Nephron progenitor cell (in vitro differentiated cells): ENCODE measurements at regions not wholly inside any gene's neighbourhood (a gene's known extent, or its start where the extent isn't known, plus 50 kb on each side); places are given as distances from the start of the nearest gene placed in this dataset.

Experiments
- DNase-seq: peaks from one replicate; pipeline ENCODE4 v3.0.0; 2021
- H3K27ac Mint-ChIP-seq: 2 replicates; pipeline ENCODE4 v1.8.0; 2021; ENCODE audit warnings: mild to moderate bottlenecking, moderate library complexity, mixed read lengths
- H3K27me3 Mint-ChIP-seq: 2 replicates; pipeline ENCODE4 v1.8.0; 2021; ENCODE audit warnings: mild to moderate bottlenecking, low read depth, mixed read lengths; ENCODE audit not compliant: poor library complexity
- H3K36me3 Mint-ChIP-seq: 2 replicates; pipeline ENCODE4 v1.8.0; 2021; ENCODE audit warnings: low read depth, mixed read lengths
- H3K4me1 Mint-ChIP-seq: 2 replicates; pipeline ENCODE4 v1.8.0; 2021; ENCODE audit warnings: mixed read lengths
- H3K4me3 Mint-ChIP-seq: 2 replicates; pipeline ENCODE4 v1.8.0; 2021; ENCODE audit warnings: mild to moderate bottlenecking, moderate library complexity, mixed read lengths
- H3K9me3 Mint-ChIP-seq: 2 replicates; pipeline ENCODE4 v1.8.0; 2021; ENCODE audit warnings: mild to moderate bottlenecking, moderate library complexity, mixed read lengths
- CTCF ChIP-seq: fragments of 200-600 bp; sonication (generic); IDR thresholded peaks from 2 replicates; pipeline ENCODE4 v1.5.0; 2021; ENCODE audit warnings: antibody characterized with exemption

- no peak for DNase-seq
- no peak overlapping the region for H3K27ac Mint-ChIP-seq
- H3K36me3 Mint-ChIP-seq = no peaks in the 10 kb centered on the region
- peaks cover 13% of the 10 kb centered on the region for H3K9me3 Mint-ChIP-seq
- no peak for TF ChIP-seq CTCF
- peaks cover 18% of the 10 kb centered on the region for H3K4me1 Mint-ChIP-seq
- peaks cover 9% of the 10 kb centered on the region for H3K27me3 Mint-ChIP-seq
- no peak overlapping the region for H3K4me3 Mint-ChIP-seq
Measured at GRCh38 chr14:76669770-76670169, 91.5 kb upstream of the VASH1 start.

DNA sequence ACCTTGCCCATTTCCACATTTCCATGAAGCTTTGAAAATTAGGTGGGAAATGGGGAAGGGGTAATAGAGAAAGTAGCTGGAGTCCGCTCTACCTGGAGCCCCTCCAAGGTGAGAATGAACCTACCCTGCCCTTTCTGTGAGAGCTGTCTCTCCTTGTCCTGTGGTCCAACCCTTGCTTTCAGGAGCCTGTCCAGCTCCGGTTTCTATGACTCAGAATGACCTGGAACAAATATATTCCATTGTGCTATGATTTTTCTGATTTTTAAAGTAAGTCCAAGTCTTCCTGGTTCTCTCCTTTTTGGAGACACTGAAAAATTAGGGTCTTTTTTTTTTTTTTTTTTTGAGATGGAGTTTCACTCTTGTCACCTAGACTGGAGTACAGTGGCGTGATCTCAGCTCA lies 89.1 kb upstream of the VASH1 start:
- no peak for TF ChIP-seq CTCF
- H3K4me3 Mint-ChIP-seq = no peak overlapping the region
- H3K4me1 Mint-ChIP-seq = peaks cover 1% of the 10 kb centered on the region
- H3K27ac Mint-ChIP-seq = no peak overlapping the region
- peaks cover 12% of the 10 kb centered on the region for H3K27me3 Mint-ChIP-seq
- H3K9me3 Mint-ChIP-seq = peaks cover 13% of the 10 kb centered on the region
- no peaks in the 10 kb centered on the region for H3K36me3 Mint-ChIP-seq
- DNase-seq = no peak

- Mint-ChIP-seq H3K27me3 (peaks cover 12% of the 10 kb centered on the region), H3K9me3 (peaks cover 13% of the 10 kb centered on the region), H3K27ac (no peak overlapping the region), H3K36me3 (no peaks in the 10 kb centered on the region), H3K4me3 (no peak overlapping the region), H3K4me1 (no peaks in the 10 kb centered on the region)
- DNase-seq = no peak
- no peak for TF ChIP-seq CTCF
Measured at GRCh38 chr14:76673261-76673660, 88.0 kb upstream of the VASH1 start.

DNA sequence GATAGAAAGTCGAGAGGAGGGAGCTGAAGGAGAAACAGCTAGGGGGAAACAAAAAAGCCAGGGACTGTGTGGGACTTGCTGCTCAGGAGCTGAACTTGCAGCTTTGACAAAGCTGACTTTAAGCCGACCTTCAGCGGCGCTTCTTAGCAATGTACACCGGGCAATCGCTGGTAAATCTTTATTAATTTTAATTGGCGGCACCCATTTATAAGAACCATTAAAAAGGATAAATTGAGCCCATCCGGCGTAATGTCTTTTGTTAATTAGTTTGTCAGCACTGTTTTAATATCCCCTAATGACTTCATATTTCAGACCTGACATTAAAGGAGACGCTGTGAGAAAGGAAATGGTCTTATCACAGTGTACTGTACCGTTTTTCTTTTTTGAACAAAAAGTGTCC lies 86.2 kb upstream of the VASH1 start:
- peaks cover 12% of the 10 kb centered on the region for H3K27me3 Mint-ChIP-seq
- H3K9me3 Mint-ChIP-seq = peaks cover under 1% of the 10 kb centered on the region
- DNase-seq = no peak
- no peak overlapping the region for H3K27ac Mint-ChIP-seq
- no peaks in the 10 kb centered on the region for H3K4me1 Mint-ChIP-seq
- no peak for TF ChIP-seq CTCF
- H3K36me3 Mint-ChIP-seq = no peaks in the 10 kb centered on the region
- H3K4me3 Mint-ChIP-seq = no peak overlapping the region

- H3K27me3 Mint-ChIP-seq = peaks cover 12% of the 10 kb centered on the region
- H3K27ac Mint-ChIP-seq = no peak overlapping the region
- no peaks in the 10 kb centered on the region for H3K4me1 Mint-ChIP-seq
- H3K9me3 Mint-ChIP-seq = peaks cover 8% of the 10 kb centered on the region
- no peak for TF ChIP-seq CTCF
- no peak overlapping the region for H3K4me3 Mint-ChIP-seq
- no peaks in the 10 kb centered on the region for H3K36me3 Mint-ChIP-seq
- no peak for DNase-seq
Measured at GRCh38 chr14:76676539-76676938, 84.7 kb upstream of the VASH1 start.

- peaks cover 12% of the 10 kb centered on the region for H3K27me3 Mint-ChIP-seq
- H3K9me3 Mint-ChIP-seq = peaks cover 17% of the 10 kb centered on the region
- H3K4me1 Mint-ChIP-seq = no peaks in the 10 kb centered on the region
- DNase-seq = no peak
- no peak overlapping the region for H3K4me3 Mint-ChIP-seq
- H3K36me3 Mint-ChIP-seq = no peaks in the 10 kb centered on the region
- no peak overlapping the region for H3K27ac Mint-ChIP-seq
- TF ChIP-seq CTCF = no peak
Measured at GRCh38 chr14:76677534-76678145, 83.6 kb upstream of the VASH1 start.
